HepG2 (cell line): ENCODE measurements at regions not wholly inside any gene's neighbourhood (a gene's known extent, or its start where the extent isn't known, plus 50 kb on each side); places are given as distances from the start of the nearest gene placed in this dataset.

Experiments used
- ATAC-seq: fragments of 200-7000 bp; cut with Tn5 transposase; 3 replicates; pipeline ENCODE4 v1.9.1; 2020; ENCODE audit warnings: mild to moderate bottlenecking, moderate library complexity
- BruUV-seq: library from RNA; stranded (reverse); fragments of 400-500 nt; replicated peaks from 2 replicates; lab custom pipeline; 2021; lab: Mats Ljungman, UMichigan
- CTCF ChIA-PET: fragments of 300-600 bp; formaldehyde crosslinking; extraction: SDS; loops from one replicate; lab custom pipeline; 2021; ENCODE audit warnings: low total read pairs, inconsistent platforms, low intra/inter-chr PET ratio; lab: Yijun Ruan, JAX
- POLR2A ChIA-PET: fragments of 350-600 bp; sonication (Branson Sonifier 250); formaldehyde crosslinking; loops from one replicate; lab custom pipeline; 2020; ENCODE audit warnings: antibody characterized with exemption, inconsistent platforms; lab: Yijun Ruan, JAX
- DNase-seq: peaks from one replicate; pipeline ENCODE4 v3.0.0-alpha.2; 2015; ENCODE audit warnings: low spot score
- FAIRE-seq: peaks from 3 replicates; lab custom pipeline; 2011; peaks lifted over from hg19 to GRCh38; lab: Jason Lieb, UNC
- H2AFZ ChIP-seq: one replicate; pipeline ENCODE4 v1.6.1; 2011; ENCODE audit warnings: low read length, inconsistent platforms
- H3K27ac ChIP-seq: fragments of 300-600 bp; 3 replicates; pipeline ENCODE4 v1.8.0; 2011; ENCODE audit warnings: mixed run types, mild to moderate bottlenecking, mixed read lengths, low read length, inconsistent platforms; ENCODE audit not compliant: insufficient read depth; ENCODE audit errors: extremely low read length
- H3K27me3 ChIP-seq, 2 experiments: fragments of 200-600 bp in 1 of 2; 2 replicates in 1 of 2; 3 replicates in 1 of 2; pipeline versions ENCODE4 v1.6.0 to v1.8.0; 2011; ENCODE audit warnings: low read length in 2 of 2, mild to moderate bottlenecking in 2 of 2, moderate library complexity in 2 of 2, inconsistent platforms in 1 of 2; ENCODE audit not compliant: insufficient read depth in 2 of 2, control insufficient read depth in 1 of 2
- H3K36me3 ChIP-seq, 2 experiments: fragments of 200-600 bp in 1 of 2; replicated peaks in 1 of 2; 2 replicates in 1 of 2; 3 replicates in 1 of 2; pipeline versions ENCODE4 v1.5.1 to v1.8.0; 2011; ENCODE audit warnings: low read length in 2 of 2, inconsistent platforms in 1 of 2; ENCODE audit not compliant: insufficient read depth in 2 of 2, control insufficient read depth in 1 of 2
- H3K4me1 ChIP-seq: 2 replicates; pipeline ENCODE4 v1.5.1; 2012; ENCODE audit warnings: low read length, inconsistent platforms; ENCODE audit not compliant: insufficient read depth
- H3K4me2 ChIP-seq: 2 replicates; pipeline ENCODE4 v1.6.0; 2011; ENCODE audit warnings: low read depth, low read length, inconsistent platforms
- H3K4me3 ChIP-seq, 3 experiments: fragments of 200-600 bp in 1 of 3; sonication (generic), shearing (Covaris generic) in 1 of 3; replicated peaks in 1 of 3; 2 replicates each; pipeline ENCODE4 v1.5.1; 2011 to 2016; ENCODE audit warnings: low read length in 3 of 3, inconsistent platforms in 2 of 3, low read depth in 2 of 3, mild to moderate bottlenecking in 2 of 3, control low read depth in 1 of 3, mixed read lengths in 1 of 3; ENCODE audit not compliant: insufficient read depth in 1 of 3
- H3K79me2 ChIP-seq: one replicate; pipeline ENCODE4 v1.6.1; 2011; ENCODE audit warnings: low read length, inconsistent platforms; ENCODE audit not compliant: insufficient read depth
- H3K9ac ChIP-seq: 2 replicates; pipeline ENCODE4 v1.6.0; 2011; ENCODE audit warnings: mild to moderate bottlenecking, low read depth, low read length, inconsistent platforms; ENCODE audit not compliant: insufficient read depth
- H3K9me3 ChIP-seq: 2 replicates; pipeline ENCODE4 v1.5.1; 2012; ENCODE audit warnings: mild to moderate bottlenecking, low read length
- H4K20me1 ChIP-seq: 2 replicates; pipeline ENCODE4 v1.6.0; 2011; ENCODE audit warnings: inconsistent platforms, mild to moderate bottlenecking, low read length, moderate library complexity; ENCODE audit not compliant: insufficient read depth
- CCDC6 ChIP-seq: sonication (generic); formaldehyde crosslinking; IDR thresholded peaks from 2 replicates; pipeline ENCODE4 v1.8.1; 2022; ENCODE audit warnings: mild to moderate bottlenecking, missing genetic modification reagents, moderate library complexity
- ESRRA ChIP-seq: sonication (generic); formaldehyde crosslinking; IDR thresholded peaks from 2 replicates; pipeline ENCODE4 v1.5.1; 2020; ENCODE audit warnings: mild to moderate bottlenecking, low read depth, missing genetic modification reagents
- HNF4G ChIP-seq, 2 experiments: sonication (generic) in 1 of 2; formaldehyde crosslinking in 1 of 2; IDR thresholded peaks; 2 replicates each; pipeline versions ENCODE4 v1.4.0 to v1.6.1; 2011 to 2020; ENCODE audit warnings: borderline replicate concordance in 2 of 2, low read depth in 2 of 2, mild to moderate bottlenecking in 2 of 2, low read length in 1 of 2, missing genetic modification reagents in 1 of 2, moderate library complexity in 1 of 2
- NFKBIZ ChIP-seq: IDR thresholded peaks from 2 replicates; pipeline ENCODE4 v1.6.1; 2018; ENCODE audit warnings: missing genetic modification reagents, missing compliant biosample characterization
- POLR2AphosphoS5 ChIP-seq: IDR thresholded peaks from 2 replicates; pipeline ENCODE4 v1.6.1; 2012; ENCODE audit warnings: low read depth, low read length
- RFX5 ChIP-seq: IDR thresholded peaks from 2 replicates; pipeline ENCODE4 v1.6.1; 2011; ENCODE audit warnings: low read depth, low read length, improper control_type of control experiment
- TOPORS ChIP-seq: sonication (generic); formaldehyde crosslinking; IDR thresholded peaks from 2 replicates; pipeline ENCODE4 v1.8.0; 2023; ENCODE audit warnings: mild to moderate bottlenecking, missing genetic modification reagents
- WGBS: methylation state at CpG from one replicate; pipeline ENCODE4 v1.1.6; 2017; ENCODE audit warnings: low lambda C conversion rate; 5-methylcytosine and 5-hydroxymethylcytosine counted together
- in situ Hi-C: cut with HindIII; loops from 2 replicates; pipeline ENCODE4 v1.10.0; 2017; ENCODE audit warnings: low pct_unique_long_range_greater_than_20kb; ENCODE audit not compliant: extremely low pct_ligation_motif_present
- intact Hi-C: fragments of 100-400 bp; cut with micrococcal nuclease; formaldehyde crosslinking; loops from one replicate; pipeline ENCODE4 v1.10.0; 2022; ENCODE audit not compliant: unreplicated experiment

GRCh38 chr6:140849456-140849855 lies 1283.3 kb upstream of the GJE1 start:
- H3K27ac ChIP-seq = no peak overlapping the region
- TF ChIP-seq ESRRA (CRISPR knock-in tag) = no peak
- no peak overlapping the region for H2AFZ ChIP-seq
- CTCF ChIA-PET = no interaction called here
- 96% methylated on average over 1 of the region's 1 CpG for WGBS
- no peak overlapping the region for H3K4me2 ChIP-seq
- in situ Hi-C loops = no loop called here
- DNase-seq = no peak
- no peak overlapping the region for H3K9ac ChIP-seq
- POLR2A ChIA-PET = no interaction called here
- BruUV-seq = no TSS peak
- no peaks in the 10 kb centered on the region for H3K79me2 ChIP-seq
- ATAC-seq = no peak
- H4K20me1 ChIP-seq = no peaks in the 10 kb centered on the region
- peaks cover 3 to 4% of the 10 kb centered on the region in 2 experiments; a peak in 1 of 5 replicates for H3K36me3 ChIP-seq
- no peaks in the 10 kb centered on the region for H3K27me3 ChIP-seq
- H3K4me1 ChIP-seq = no peaks in the 10 kb centered on the region
- no peak overlapping the region for H3K4me3 ChIP-seq
- FAIRE-seq = no peak
- H3K9me3 ChIP-seq = no peaks in the 10 kb centered on the region
- intact Hi-C loops = no loop called here

- Histone ChIP-seq H3K79me2 (no peaks in the 10 kb centered on the region), H3K27me3 (no peaks in the 10 kb centered on the region), H3K4me3 (no peak overlapping the region), H4K20me1 (no peaks in the 10 kb centered on the region), H3K4me1 (no peaks in the 10 kb centered on the region), H3K9me3 (no peaks in the 10 kb centered on the region), H3K27ac (no peak overlapping the region), H3K9ac (no peak overlapping the region), H3K36me3 (peaks cover under 1 to 3% of the 10 kb centered on the region in 2 experiments; a peak in 1 of 5 replicates), H2AFZ (no peak overlapping the region), H3K4me2 (no peak overlapping the region)
- intact Hi-C loops (no loop called here), in situ Hi-C loops (no loop called here)
- DNase-seq = no peak
- ChIA-PET CTCF (no interaction called here), POLR2A (no interaction called here)
- FAIRE-seq = no peak
- no peak for ATAC-seq
- no peak for TF ChIP-seq CCDC6
- no peak for TF ChIP-seq HNF4G (IDR thresholded peaks at IDR 0.05; ENCODE audit: borderline replicate concordance, low read depth, low read length)
- TF ChIP-seq HNF4G (CRISPR knock-in tag; IDR thresholded peaks at IDR 0.05; ENCODE audit: borderline replicate concordance, low read depth) = no peak
- no peak for TF ChIP-seq RFX5
- TF ChIP-seq NFKBIZ (CRISPR knock-in tag) = no peak
- TF ChIP-seq TOPORS (CRISPR knock-in tag) = no peak
- TF ChIP-seq POLR2AphosphoS5 = no peak
- WGBS = 81% methylated on average over 2 of the region's 2 CpGs
- BruUV-seq = no TSS peak
Measured at GRCh38 chr6:140847262-140847645, 1285.5 kb upstream of the GJE1 start.
